ENCODE measurements at regions not wholly inside any gene's neighbourhood (a gene's known extent, or its start where the extent isn't known, plus 50 kb on each side); places are given as distances from the start of the nearest gene placed in this dataset.

DNA sequence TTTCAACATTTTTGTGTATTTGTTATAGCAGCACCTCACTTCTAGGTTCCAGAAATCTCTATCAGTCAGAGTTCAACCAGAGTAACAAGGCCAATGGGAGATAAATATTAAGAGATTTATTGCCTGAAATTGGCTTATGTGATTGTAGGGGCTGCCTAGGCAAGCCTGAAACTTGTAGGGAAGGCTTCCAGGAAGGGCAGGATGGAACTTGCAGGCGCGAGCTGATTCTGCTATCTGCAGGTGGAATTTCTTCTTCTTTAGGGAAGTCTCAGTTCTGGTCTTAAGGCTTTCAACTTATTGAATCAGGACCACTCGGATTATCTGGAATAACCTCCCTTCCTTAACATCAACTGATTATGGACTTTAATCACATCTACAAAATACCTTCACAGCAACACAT is 199.5 kb upstream of the NLRP1 start:
- TF ChIP-seq CTCF (IDR thresholded peaks at IDR 0.05; ENCODE audit: low read depth, low read length) (no peak), POLR2A (IDR thresholded peaks at IDR 0.05; ENCODE audit: extremely low read depth, insufficient read length) (no peak)
- TF ChIP-seq, protein P1, sequence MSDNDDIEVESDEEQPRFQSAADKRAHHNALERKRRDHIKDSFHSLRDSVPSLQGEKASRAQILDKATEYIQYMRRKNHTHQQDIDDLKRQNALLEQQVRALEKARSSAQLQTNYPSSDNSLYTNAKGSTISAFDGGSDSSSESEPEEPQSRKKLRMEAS (IDR thresholded peaks at IDR 0.05; ENCODE audit: low read depth, low read length), result no peak

Data from NB4 (cell line).